ENCODE measurements at regions not wholly inside any gene's neighbourhood (a gene's known extent, or its start where the extent isn't known, plus 50 kb on each side); places are given as distances from the start of the nearest gene placed in this dataset.

DNA sequence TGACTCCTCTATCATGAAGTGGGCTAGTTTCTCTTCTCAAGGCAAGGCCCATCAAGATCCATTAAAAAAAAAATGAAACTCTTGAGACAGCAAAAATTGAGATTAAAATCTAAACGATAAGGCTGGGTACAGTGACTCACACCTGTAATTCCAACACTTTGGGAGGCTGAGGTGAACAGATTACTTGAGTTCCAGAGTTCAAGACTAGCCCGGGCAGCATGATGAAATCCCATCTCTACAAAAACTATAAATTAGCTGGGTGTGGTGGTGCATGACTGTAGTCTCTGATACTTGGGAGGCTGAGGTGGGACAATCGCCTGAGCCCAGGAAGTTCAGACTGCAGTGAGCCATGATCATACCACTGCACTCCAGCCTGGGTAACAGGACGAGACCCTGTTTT lies 226.5 kb upstream of the SOX5 start:
- TF ChIP-seq EP300 (IDR thresholded peaks at IDR 0.05) (no peak), POLR2A (IDR thresholded peaks at IDR 0.05) (no peak)
- TF ChIP-seq, protein P1, sequence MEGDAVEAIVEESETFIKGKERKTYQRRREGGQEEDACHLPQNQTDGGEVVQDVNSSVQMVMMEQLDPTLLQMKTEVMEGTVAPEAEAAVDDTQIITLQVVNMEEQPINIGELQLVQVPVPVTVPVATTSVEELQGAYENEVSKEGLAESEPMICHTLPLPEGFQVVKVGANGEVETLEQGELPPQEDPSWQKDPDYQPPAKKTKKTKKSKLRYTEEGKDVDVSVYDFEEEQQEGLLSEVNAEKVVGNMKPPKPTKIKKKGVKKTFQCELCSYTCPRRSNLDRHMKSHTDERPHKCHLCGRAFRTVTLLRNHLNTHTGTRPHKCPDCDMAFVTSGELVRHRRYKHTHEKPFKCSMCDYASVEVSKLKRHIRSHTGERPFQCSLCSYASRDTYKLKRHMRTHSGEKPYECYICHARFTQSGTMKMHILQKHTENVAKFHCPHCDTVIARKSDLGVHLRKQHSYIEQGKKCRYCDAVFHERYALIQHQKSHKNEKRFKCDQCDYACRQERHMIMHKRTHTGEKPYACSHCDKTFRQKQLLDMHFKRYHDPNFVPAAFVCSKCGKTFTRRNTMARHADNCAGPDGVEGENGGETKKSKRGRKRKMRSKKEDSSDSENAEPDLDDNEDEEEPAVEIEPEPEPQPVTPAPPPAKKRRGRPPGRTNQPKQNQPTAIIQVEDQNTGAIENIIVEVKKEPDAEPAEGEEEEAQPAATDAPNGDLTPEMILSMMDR (IDR thresholded peaks at IDR 0.05) = no peak
